B cell (primary cell): ENCODE measurements at regions not wholly inside any gene's neighbourhood (a gene's known extent, or its start where the extent isn't known, plus 50 kb on each side); places are given as distances from the start of the nearest gene placed in this dataset.

Experiments used
- EZH2 ChIP-seq: IDR thresholded peaks from 2 replicates; pipeline ENCODE4 v1.6.1; 2012; ENCODE audit warnings: borderline replicate concordance, low read depth, mild to moderate bottlenecking, moderate library complexity, low read length; ENCODE audit not compliant: insufficient read depth, poor library complexity, severe bottlenecking
- TF ChIP-seq, protein P1 (sequence below): fragments of 200-600 bp; IDR thresholded peaks from one replicate; pipeline ENCODE4 v1.8.0; 2022; ENCODE audit warnings: antibody characterized with exemption, mild to moderate bottlenecking

DNA sequence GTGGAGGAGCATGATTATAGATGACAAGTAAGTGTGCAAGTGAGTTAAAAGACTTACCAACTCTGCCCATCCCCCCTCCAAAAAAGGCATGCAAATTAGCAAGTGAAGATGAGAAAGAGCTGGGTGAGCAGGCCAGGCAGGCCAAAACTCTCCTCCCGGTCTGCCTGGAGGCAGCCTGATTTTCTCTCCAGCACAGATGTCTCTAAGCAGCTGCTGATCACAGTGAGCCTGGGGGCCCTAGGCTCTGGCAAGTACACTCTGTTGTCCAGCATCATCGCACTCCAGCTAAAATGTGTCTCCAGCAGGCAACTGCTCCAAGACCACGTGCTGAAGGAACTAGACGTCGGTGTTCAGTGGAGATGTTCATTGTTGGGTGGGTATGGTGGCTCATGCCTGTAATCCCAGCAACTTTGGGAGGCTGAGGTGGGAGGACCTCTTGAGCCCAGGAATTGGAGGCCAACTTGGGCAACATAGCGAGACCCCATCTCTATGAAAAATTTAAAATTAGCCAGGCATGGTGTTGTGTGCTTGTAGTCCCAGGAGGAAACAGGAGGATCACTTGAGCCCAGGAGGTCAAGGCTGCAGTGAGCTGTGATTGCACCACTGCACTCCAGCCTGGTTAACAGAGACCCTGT lies 56.7 kb upstream of the PUM1 start:
- TF ChIP-seq, protein P1, sequence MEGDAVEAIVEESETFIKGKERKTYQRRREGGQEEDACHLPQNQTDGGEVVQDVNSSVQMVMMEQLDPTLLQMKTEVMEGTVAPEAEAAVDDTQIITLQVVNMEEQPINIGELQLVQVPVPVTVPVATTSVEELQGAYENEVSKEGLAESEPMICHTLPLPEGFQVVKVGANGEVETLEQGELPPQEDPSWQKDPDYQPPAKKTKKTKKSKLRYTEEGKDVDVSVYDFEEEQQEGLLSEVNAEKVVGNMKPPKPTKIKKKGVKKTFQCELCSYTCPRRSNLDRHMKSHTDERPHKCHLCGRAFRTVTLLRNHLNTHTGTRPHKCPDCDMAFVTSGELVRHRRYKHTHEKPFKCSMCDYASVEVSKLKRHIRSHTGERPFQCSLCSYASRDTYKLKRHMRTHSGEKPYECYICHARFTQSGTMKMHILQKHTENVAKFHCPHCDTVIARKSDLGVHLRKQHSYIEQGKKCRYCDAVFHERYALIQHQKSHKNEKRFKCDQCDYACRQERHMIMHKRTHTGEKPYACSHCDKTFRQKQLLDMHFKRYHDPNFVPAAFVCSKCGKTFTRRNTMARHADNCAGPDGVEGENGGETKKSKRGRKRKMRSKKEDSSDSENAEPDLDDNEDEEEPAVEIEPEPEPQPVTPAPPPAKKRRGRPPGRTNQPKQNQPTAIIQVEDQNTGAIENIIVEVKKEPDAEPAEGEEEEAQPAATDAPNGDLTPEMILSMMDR: no peak
- TF ChIP-seq EZH2: no peak
